Trophoblast cell (in vitro differentiated cells and primary cell): ENCODE measurements at regions not wholly inside any gene's neighbourhood (a gene's known extent, or its start where the extent isn't known, plus 50 kb on each side); places are given as distances from the start of the nearest gene placed in this dataset.

ENCODE experiments used
- DNase-seq, 2 donors: peaks; one replicate each; pipeline ENCODE4 v3.0.0-alpha.2; 2016
- H2AFZ ChIP-seq: 2 replicates; pipeline ENCODE4 v1.6.1; 2013; ENCODE audit warnings: low read length, moderate library complexity, mild to moderate bottlenecking; ENCODE audit not compliant: insufficient read depth, poor library complexity
- H2AK5ac ChIP-seq: 2 replicates; pipeline ENCODE4 v1.6.1; 2013; ENCODE audit warnings: mild to moderate bottlenecking, low read length
- H2BK120ac ChIP-seq: 2 replicates; pipeline ENCODE4 v1.6.1; 2013; ENCODE audit warnings: low read length, mild to moderate bottlenecking, moderate library complexity; ENCODE audit not compliant: insufficient read depth, poor library complexity
- H2BK12ac ChIP-seq: 2 replicates; pipeline ENCODE4 v1.6.1; 2013; ENCODE audit warnings: mild to moderate bottlenecking, low read length, moderate library complexity
- H2BK5ac ChIP-seq: 2 replicates; pipeline ENCODE4 v1.6.1; 2013; ENCODE audit warnings: low read length, low read depth, moderate library complexity, mild to moderate bottlenecking; ENCODE audit not compliant: poor library complexity
- H3K14ac ChIP-seq: 2 replicates; pipeline ENCODE4 v1.6.1; 2013; ENCODE audit warnings: mild to moderate bottlenecking, low read length
- H3K18ac ChIP-seq: 2 replicates; pipeline ENCODE4 v1.6.1; 2013; ENCODE audit warnings: mild to moderate bottlenecking, low read length
- H3K23ac ChIP-seq: 2 replicates; pipeline ENCODE4 v1.6.1; 2013; ENCODE audit warnings: low read length
- H3K27ac ChIP-seq: 2 replicates; pipeline ENCODE4 v1.5.1; 2013; ENCODE audit warnings: low read depth, mild to moderate bottlenecking, inconsistent platforms, low read length, moderate library complexity
- H3K27me3 ChIP-seq: 2 replicates; pipeline ENCODE4 v1.6.1; 2013; ENCODE audit warnings: inconsistent platforms, mild to moderate bottlenecking, low read length, moderate library complexity; ENCODE audit not compliant: insufficient read depth
- H3K36me3 ChIP-seq, 2 experiments: 1 replicate in 1 of 2; 2 replicates in 1 of 2; pipeline ENCODE4 v1.6.1; 2013; ENCODE audit warnings: low read length in 2 of 2, mild to moderate bottlenecking in 2 of 2, moderate library complexity in 1 of 2; ENCODE audit not compliant: insufficient read depth in 2 of 2, control insufficient read depth in 1 of 2
- H3K4ac ChIP-seq: 2 replicates; pipeline ENCODE4 v1.6.1; 2013; ENCODE audit warnings: low read depth, mild to moderate bottlenecking, low read length, moderate library complexity
- H3K4me1 ChIP-seq, 2 experiments: 1 replicate in 1 of 2; 2 replicates in 1 of 2; pipeline ENCODE4 v1.6.1; 2013; ENCODE audit warnings: low read length in 2 of 2, mild to moderate bottlenecking in 2 of 2, moderate library complexity in 1 of 2; ENCODE audit not compliant: insufficient read depth in 2 of 2, control insufficient read depth in 1 of 2
- H3K4me2 ChIP-seq: 2 replicates; pipeline ENCODE4 v1.6.1; 2013; ENCODE audit warnings: inconsistent platforms, mild to moderate bottlenecking, low read length, moderate library complexity
- H3K4me3 ChIP-seq: 2 replicates; pipeline ENCODE4 v1.5.1; 2013; ENCODE audit warnings: mild to moderate bottlenecking, low read depth, low read length, inconsistent platforms
- H3K79me1 ChIP-seq: one replicate; pipeline ENCODE4 v1.6.1; 2013; ENCODE audit warnings: low read length
- H3K79me2 ChIP-seq: 2 replicates; pipeline ENCODE4 v1.6.1; 2013; ENCODE audit warnings: low read length, mild to moderate bottlenecking; ENCODE audit not compliant: control insufficient read depth, insufficient read depth, poor library complexity
- H3K9ac ChIP-seq: 2 replicates; pipeline ENCODE4 v1.6.1; 2013; ENCODE audit warnings: mild to moderate bottlenecking, low read length
- H3K9me3 ChIP-seq: 2 replicates; pipeline ENCODE4 v1.6.1; 2013; ENCODE audit warnings: low read depth, mild to moderate bottlenecking, control low read depth, inconsistent platforms, low read length; ENCODE audit not compliant: insufficient read depth
- H4K12ac ChIP-seq: 2 replicates; pipeline ENCODE4 v1.6.1; 2013; ENCODE audit warnings: low read depth, mild to moderate bottlenecking, low read length, moderate library complexity
- H4K8ac ChIP-seq: 2 replicates; pipeline ENCODE4 v1.6.1; 2013; ENCODE audit warnings: low read depth, mild to moderate bottlenecking, low read length, moderate library complexity
- H4K91ac ChIP-seq: one replicate; pipeline ENCODE4 v1.6.1; 2013; ENCODE audit warnings: low read depth, mild to moderate bottlenecking, low read length, moderate library complexity
- WGBS: extraction: QIAGEN DNeasy Blood & Tissue Kit; methylation state at CpG from one replicate; pipeline ENCODE4 v1.1.7; 2013; ENCODE audit warnings: missing lambda C conversion rate; ENCODE audit not compliant: insufficient read length, insufficient coverage; ENCODE audit errors: extremely low coverage; 5-methylcytosine and 5-hydroxymethylcytosine counted together

DNA sequence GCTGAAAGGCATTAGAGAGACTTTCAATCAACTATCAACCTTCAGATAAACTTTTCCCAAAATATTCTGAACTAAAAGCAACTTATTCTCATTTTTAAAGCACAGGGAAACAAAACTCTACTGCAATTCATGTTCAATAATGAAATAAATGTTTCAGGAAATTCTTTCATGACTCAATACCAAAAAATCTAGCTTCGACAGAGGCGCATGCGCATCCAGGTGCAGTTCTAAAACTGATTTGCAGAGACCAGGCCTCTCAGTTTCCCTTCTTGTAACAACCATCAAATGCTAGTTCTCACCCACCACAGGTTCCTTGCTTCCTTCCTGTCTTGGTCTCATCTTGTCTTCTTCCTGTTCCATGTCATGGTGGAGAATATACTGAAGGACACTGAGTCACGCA is 55.3 kb upstream of the NRBF2 start:
- Histone ChIP-seq H2BK5ac (no peak overlapping the region), H4K12ac (no peak overlapping the region), H4K8ac (no peak overlapping the region), H2BK120ac (no peak overlapping the region), H4K91ac (no peak overlapping the region), H3K9ac (no peak overlapping the region), H3K4me1 (no peaks in the 10 kb centered on the region), H3K4me3 (no peak overlapping the region), H3K79me1 (no peaks in the 10 kb centered on the region), H2AFZ (no peak overlapping the region), H3K36me3 (no peaks in the 10 kb centered on the region), H3K9me3 (no peaks in the 10 kb centered on the region), H3K79me2 (no peaks in the 10 kb centered on the region), H3K18ac (no peak overlapping the region), H3K27me3 (no peaks in the 10 kb centered on the region), H3K23ac (no peak overlapping the region), H3K4me2 (no peak overlapping the region), H3K27ac (no peak overlapping the region), H3K14ac (no peak overlapping the region), H3K4ac (no peak overlapping the region), H2AK5ac (no peak overlapping the region), H2BK12ac (no peak overlapping the region)
- no CpG with 5 or more reads among the region's 4 CpGs for WGBS
- no peak for DNase-seq

DNA sequence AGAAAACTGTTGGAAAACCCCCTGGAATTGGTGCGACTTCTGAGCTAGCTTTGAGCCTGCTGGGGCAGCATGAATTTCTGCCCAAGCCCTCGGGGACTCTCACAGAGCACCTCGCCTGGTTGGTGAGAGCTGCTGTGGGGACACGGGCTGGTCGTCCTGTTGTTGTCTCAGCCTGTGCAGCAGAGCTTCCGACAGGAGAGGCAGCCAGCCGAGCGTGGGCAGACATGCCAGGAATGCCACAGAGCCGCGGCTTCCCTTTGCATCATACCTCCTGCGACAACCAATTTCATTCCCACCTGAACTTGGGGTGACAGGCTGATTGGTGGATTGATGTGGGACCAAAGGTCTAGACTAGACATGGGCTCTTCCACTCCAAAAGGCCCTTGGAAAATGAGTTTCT is 60.2 kb upstream of the NRBF2 start:
- Histone ChIP-seq H2AFZ (no peak overlapping the region), H3K4me3 (no peak overlapping the region), H3K27ac (no peak overlapping the region), H3K4ac (no peak overlapping the region), H3K36me3 (no peaks in the 10 kb centered on the region), H4K8ac (no peak overlapping the region), H4K12ac (no peak overlapping the region), H3K27me3 (no peaks in the 10 kb centered on the region), H3K14ac (no peak overlapping the region), H2BK12ac (no peak overlapping the region), H2BK120ac (no peak overlapping the region), H3K23ac (no peak overlapping the region), H2BK5ac (no peak overlapping the region), H3K4me2 (no peak overlapping the region), H2AK5ac (no peak overlapping the region), H3K9me3 (no peaks in the 10 kb centered on the region), H3K9ac (no peak overlapping the region), H4K91ac (no peak overlapping the region), H3K4me1 (no peaks in the 10 kb centered on the region), H3K18ac (no peak overlapping the region), H3K79me1 (no peaks in the 10 kb centered on the region), H3K79me2 (no peaks in the 10 kb centered on the region)
- no CpG with 5 or more reads among the region's 11 CpGs for WGBS
- DNase-seq: no peak

DNA sequence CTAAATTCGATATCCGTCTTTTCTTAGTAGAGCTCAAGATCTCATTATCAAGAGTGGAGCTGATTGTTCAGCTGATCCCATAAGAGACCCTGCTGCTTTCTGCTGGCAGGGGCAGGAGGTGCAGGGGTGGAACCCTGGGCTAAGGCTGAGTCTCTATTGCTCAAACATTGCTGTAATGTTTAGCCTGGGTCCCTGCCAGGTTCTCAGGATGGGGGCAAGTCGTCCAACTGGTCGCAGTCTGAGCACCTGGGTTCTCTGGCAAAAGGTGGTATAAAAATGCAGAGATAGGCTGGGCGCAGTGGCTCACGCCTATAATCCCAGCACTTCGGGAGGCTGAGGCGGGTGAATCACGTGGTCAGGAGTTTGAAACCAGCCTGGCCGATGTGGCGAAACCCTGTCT is 62.0 kb upstream of the NRBF2 start:
- Histone ChIP-seq H3K4me2 (no peak overlapping the region), H3K27me3 (no peaks in the 10 kb centered on the region), H2BK5ac (no peak overlapping the region), H3K79me1 (no peaks in the 10 kb centered on the region), H3K23ac (no peak overlapping the region), H3K18ac (no peak overlapping the region), H2BK12ac (no peak overlapping the region), H3K36me3 (no peaks in the 10 kb centered on the region), H2AFZ (no peak overlapping the region), H3K79me2 (no peaks in the 10 kb centered on the region), H4K8ac (no peak overlapping the region), H4K91ac (no peak overlapping the region), H3K4ac (no peak overlapping the region), H3K14ac (no peak overlapping the region), H3K4me3 (no peak overlapping the region), H2AK5ac (no peak overlapping the region), H3K9me3 (no peaks in the 10 kb centered on the region), H3K4me1 (no peaks in the 10 kb centered on the region), H3K27ac (no peak overlapping the region), H2BK120ac (no peak overlapping the region), H3K9ac (no peak overlapping the region), H4K12ac (no peak overlapping the region)
- WGBS: no CpG with 5 or more reads among the region's 11 CpGs
- DNase-seq: no peak

DNA sequence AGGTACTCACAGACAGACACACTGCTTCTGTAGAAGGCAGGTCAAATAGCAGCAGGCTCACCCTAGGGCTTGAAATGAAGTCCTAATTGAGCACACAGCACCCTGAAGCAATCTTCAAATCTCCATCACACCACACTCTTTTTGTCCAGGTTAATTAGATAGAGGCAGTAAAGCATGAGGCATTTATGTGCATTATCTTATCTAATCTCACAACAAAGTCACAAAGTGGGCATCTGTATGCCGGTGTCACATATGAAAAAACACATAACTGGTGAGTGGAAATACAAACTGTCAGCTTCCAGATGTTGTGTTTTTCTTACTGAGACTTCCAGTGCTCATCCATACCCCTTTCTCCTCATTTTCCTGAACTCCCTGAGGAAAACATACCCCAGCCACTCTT is 63.8 kb upstream of the NRBF2 start:
- Histone ChIP-seq H3K18ac (no peak overlapping the region), H3K36me3 (no peaks in the 10 kb centered on the region), H4K91ac (no peak overlapping the region), H3K27me3 (no peaks in the 10 kb centered on the region), H3K9me3 (no peaks in the 10 kb centered on the region), H4K12ac (no peak overlapping the region), H2AFZ (no peak overlapping the region), H2AK5ac (no peak overlapping the region), H3K9ac (no peak overlapping the region), H4K8ac (no peak overlapping the region), H3K79me2 (no peaks in the 10 kb centered on the region), H3K4me1 (no peaks in the 10 kb centered on the region), H3K4me2 (no peak overlapping the region), H3K27ac (no peak overlapping the region), H2BK5ac (no peak overlapping the region), H3K79me1 (no peaks in the 10 kb centered on the region), H3K14ac (no peak overlapping the region), H2BK120ac (no peak overlapping the region), H2BK12ac (no peak overlapping the region), H3K23ac (no peak overlapping the region), H3K4me3 (no peak overlapping the region), H3K4ac (no peak overlapping the region)
- DNase-seq: no peak
- no CpG with 5 or more reads among the region's 1 CpG for WGBS
